ENCODE measurements at regions not wholly inside any gene's neighbourhood (a gene's known extent, or its start where the extent isn't known, plus 50 kb on each side); places are given as distances from the start of the nearest gene placed in this dataset.

DNA sequence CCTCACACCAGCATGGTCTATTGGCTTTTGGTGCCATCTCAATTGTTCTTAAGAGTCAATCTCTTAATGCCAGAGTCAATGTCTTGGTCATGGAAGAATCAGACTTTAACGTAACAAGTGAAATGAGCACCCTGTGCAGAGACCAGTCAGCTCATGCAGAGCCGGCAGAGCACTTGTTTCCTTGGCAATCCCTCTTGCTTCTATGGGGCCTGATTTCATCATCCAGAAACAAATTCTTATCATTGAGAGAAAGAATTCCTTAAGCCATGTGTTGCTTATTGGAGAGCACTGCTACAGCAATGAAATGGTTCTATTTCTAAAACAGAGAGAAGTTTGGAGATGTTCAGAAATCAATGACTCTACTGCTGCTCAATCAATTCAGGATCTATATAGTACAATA is 212.8 kb downstream of the IPMK start:
- CTCF ChIA-PET (ENCODE audit: low intra/inter-chr PET ratio, low total read pairs), result no interaction called here
- TF ChIP-seq ZNF484 (CRISPR knock-in tag; IDR thresholded peaks at IDR 0.05; ENCODE audit: borderline replicate concordance, low read depth) (no peak), MED13 (CRISPR knock-in tag; IDR thresholded peaks at IDR 0.05) (no peak), FOXA1 (IDR thresholded peaks at IDR 0.05) (no peak), FOXA1 (CRISPR knock-in tag; IDR thresholded peaks at IDR 0.05) (no peak), FIP1L1 (IDR thresholded peaks at IDR 0.05; ENCODE audit: borderline replicate concordance, insufficient read depth, low read depth, low read length) (no peak), ARNTL (CRISPR knock-in tag; IDR thresholded peaks at IDR 0.05) (no peak), SOX13 (IDR thresholded peaks at IDR 0.05) (no peak), SOX13 (CRISPR knock-in tag; conservative IDR thresholded peaks at IDR 0.05 in 1 of 2, IDR thresholded peaks at IDR 0.05 in 1 of 2) (no peak), MNT (IDR thresholded peaks at IDR 0.05) (no peak)
- TF ChIP-seq, protein P1, sequence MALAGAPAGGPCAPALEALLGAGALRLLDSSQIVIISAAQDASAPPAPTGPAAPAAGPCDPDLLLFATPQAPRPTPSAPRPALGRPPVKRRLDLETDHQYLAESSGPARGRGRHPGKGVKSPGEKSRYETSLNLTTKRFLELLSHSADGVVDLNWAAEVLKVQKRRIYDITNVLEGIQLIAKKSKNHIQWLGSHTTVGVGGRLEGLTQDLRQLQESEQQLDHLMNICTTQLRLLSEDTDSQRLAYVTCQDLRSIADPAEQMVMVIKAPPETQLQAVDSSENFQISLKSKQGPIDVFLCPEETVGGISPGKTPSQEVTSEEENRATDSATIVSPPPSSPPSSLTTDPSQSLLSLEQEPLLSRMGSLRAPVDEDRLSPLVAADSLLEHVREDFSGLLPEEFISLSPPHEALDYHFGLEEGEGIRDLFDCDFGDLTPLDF (CRISPR knock-in tag; IDR thresholded peaks at IDR 0.05), result no peak
- TF ChIP-seq, protein P2, sequence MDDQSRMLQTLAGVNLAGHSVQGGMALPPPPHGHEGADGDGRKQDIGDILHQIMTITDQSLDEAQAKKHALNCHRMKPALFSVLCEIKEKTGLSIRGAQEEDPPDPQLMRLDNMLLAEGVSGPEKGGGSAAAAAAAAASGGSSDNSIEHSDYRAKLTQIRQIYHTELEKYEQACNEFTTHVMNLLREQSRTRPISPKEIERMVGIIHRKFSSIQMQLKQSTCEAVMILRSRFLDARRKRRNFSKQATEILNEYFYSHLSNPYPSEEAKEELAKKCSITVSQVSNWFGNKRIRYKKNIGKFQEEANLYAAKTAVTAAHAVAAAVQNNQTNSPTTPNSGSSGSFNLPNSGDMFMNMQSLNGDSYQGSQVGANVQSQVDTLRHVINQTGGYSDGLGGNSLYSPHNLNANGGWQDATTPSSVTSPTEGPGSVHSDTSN (CRISPR knock-in tag; IDR thresholded peaks at IDR 0.05; ENCODE audit: borderline replicate concordance), result no peak
- TF ChIP-seq, protein P3, sequence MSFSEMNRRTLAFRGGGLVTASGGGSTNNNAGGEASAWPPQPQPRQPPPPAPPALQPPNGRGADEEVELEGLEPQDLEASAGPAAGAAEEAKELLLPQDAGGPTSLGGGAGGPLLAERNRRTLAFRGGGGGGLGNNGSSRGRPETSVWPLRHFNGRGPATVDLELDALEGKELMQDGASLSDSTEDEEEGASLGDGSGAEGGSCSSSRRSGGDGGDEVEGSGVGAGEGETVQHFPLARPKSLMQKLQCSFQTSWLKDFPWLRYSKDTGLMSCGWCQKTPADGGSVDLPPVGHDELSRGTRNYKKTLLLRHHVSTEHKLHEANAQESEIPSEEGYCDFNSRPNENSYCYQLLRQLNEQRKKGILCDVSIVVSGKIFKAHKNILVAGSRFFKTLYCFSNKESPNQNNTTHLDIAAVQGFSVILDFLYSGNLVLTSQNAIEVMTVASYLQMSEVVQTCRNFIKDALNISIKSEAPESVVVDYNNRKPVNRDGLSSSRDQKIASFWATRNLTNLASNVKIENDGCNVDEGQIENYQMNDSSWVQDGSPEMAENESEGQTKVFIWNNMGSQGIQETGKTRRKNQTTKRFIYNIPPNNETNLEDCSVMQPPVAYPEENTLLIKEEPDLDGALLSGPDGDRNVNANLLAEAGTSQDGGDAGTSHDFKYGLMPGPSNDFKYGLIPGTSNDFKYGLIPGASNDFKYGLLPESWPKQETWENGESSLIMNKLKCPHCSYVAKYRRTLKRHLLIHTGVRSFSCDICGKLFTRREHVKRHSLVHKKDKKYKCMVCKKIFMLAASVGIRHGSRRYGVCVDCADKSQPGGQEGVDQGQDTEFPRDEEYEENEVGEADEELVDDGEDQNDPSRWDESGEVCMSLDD (CRISPR knock-in tag; IDR thresholded peaks at IDR 0.05; ENCODE audit: borderline replicate concordance), result no peak
- TF ChIP-seq, protein P4, sequence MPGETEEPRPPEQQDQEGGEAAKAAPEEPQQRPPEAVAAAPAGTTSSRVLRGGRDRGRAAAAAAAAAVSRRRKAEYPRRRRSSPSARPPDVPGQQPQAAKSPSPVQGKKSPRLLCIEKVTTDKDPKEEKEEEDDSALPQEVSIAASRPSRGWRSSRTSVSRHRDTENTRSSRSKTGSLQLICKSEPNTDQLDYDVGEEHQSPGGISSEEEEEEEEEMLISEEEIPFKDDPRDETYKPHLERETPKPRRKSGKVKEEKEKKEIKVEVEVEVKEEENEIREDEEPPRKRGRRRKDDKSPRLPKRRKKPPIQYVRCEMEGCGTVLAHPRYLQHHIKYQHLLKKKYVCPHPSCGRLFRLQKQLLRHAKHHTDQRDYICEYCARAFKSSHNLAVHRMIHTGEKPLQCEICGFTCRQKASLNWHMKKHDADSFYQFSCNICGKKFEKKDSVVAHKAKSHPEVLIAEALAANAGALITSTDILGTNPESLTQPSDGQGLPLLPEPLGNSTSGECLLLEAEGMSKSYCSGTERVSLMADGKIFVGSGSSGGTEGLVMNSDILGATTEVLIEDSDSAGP (CRISPR knock-in tag; IDR thresholded peaks at IDR 0.05; ENCODE audit: borderline replicate concordance), result no peak
- TF ChIP-seq, protein P5, sequence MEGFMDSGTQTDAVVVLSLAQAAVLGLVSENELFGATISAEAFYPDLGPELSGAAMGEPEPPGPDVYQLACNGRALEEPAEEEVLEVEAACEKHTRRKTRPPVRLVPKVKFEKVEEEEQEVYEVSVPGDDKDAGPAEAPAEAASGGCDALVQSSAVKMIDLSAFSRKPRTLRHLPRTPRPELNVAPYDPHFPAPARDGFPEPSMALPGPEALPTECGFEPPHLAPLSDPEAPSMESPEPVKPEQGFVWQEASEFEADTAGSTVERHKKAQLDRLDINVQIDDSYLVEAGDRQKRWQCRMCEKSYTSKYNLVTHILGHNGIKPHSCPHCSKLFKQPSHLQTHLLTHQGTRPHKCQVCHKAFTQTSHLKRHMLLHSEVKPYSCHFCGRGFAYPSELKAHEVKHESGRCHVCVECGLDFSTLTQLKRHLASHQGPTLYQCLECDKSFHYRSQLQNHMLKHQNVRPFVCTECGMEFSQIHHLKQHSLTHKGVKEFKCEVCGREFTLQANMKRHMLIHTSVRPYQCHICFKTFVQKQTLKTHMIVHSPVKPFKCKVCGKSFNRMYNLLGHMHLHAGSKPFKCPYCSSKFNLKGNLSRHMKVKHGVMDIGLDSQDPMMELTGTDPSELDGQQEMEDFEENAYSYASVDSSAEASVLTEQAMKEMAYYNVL (CRISPR knock-in tag; IDR thresholded peaks at IDR 0.05; ENCODE audit: borderline replicate concordance), result no peak

More for the DNA sequence above, 212.8 kb downstream of the IPMK start:
- Histone ChIP-seq H3K79me2 (ENCODE audit: insufficient read depth, low read length) (no peaks in the 10 kb centered on the region), H3K27me3 (ENCODE audit: control insufficient read depth in 1 of 2, insufficient read depth in 2 of 2, low read length in 2 of 2) (no peaks in the 10 kb centered on the region; a peak in 1 of 5 replicates), H3K9ac (ENCODE audit: insufficient read depth, low read depth, low read length) (no peak overlapping the region), H3K36me3 (replicated peaks in 1 of 2; ENCODE audit: control insufficient read depth in 1 of 2, insufficient read depth in 2 of 2, low read length in 2 of 2) (no peaks in the 10 kb centered on the region), H3K4me1 (ENCODE audit: insufficient read depth, low read length) (no peaks in the 10 kb centered on the region), H3K4me3 (replicated peaks in 1 of 3; ENCODE audit: insufficient read depth in 1 of 3, low read depth in 2 of 3, low read length in 3 of 3) (no peak overlapping the region), H3K27ac (ENCODE audit: extremely low read length, insufficient read depth, low read length) (no peak overlapping the region), H3K4me2 (ENCODE audit: low read depth, low read length) (no peak overlapping the region), H4K20me1 (ENCODE audit: insufficient read depth, low read length) (no peaks in the 10 kb centered on the region), H3K9me3 (ENCODE audit: low read length) (no peaks in the 10 kb centered on the region), H2AFZ (ENCODE audit: low read length) (no peak overlapping the region)
- 41% methylated on average over 2 of the region's 2 CpGs for WGBS (ENCODE audit: low lambda C conversion rate)
- in situ Hi-C loops (cut with HindIII; ENCODE audit: extremely low pct_ligation_motif_present, low pct_unique_long_range_greater_than_20kb) (loop anchor here (25.0 kb wide), 1 partner anchor 718 kb away; no protein-coding TSS in a partner anchor), intact Hi-C loops (cut with micrococcal nuclease; ENCODE audit: unreplicated experiment) (no loop called here)
- ATAC-seq, result no peak
- FAIRE-seq, result no peak
- DNase-seq (ENCODE audit: low spot score), result no peak
- BruUV-seq (replicated peaks), result no TSS peak
- POLR2A ChIA-PET, result no interaction called here

Measured in HepG2 (cell line).